T-helper 2 cell treated with Interferon-gamma antibody and Interleukin-4, amounts not matched to agents 100 ng/mL and 5 ng/mL, for 36 hours (primary cell): ENCODE measurements at regions not wholly inside any gene's neighbourhood (a gene's known extent, or its start where the extent isn't known, plus 50 kb on each side); places are given as distances from the start of the nearest gene placed in this dataset.

ENCODE experiments used
- intact Hi-C: fragments of 100-400 bp; cut with micrococcal nuclease; formaldehyde crosslinking; loops from one replicate; pipeline ENCODE4 v1.15.1; 2023

DNA sequence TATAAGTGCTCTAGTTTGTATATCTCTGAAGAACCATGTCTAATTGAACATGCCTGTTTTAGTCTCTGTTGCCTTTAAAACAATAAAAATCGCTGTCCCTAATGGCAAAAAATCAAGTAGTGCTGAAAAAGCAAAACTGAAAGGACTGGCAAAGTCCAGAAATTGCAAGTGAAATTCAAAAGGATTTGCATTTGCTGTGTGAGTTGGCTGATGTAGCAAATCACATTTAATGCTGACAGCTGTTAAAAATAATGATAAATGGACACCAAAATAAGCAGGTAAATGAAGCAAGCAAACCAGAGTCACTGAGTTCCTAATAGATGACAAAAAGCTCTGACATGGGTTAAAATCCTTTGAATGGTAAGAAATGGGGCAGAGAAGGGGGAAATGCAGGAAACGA, 874.1 kb downstream of the GRM8 start:
- intact Hi-C loops = no loop called here

DNA sequence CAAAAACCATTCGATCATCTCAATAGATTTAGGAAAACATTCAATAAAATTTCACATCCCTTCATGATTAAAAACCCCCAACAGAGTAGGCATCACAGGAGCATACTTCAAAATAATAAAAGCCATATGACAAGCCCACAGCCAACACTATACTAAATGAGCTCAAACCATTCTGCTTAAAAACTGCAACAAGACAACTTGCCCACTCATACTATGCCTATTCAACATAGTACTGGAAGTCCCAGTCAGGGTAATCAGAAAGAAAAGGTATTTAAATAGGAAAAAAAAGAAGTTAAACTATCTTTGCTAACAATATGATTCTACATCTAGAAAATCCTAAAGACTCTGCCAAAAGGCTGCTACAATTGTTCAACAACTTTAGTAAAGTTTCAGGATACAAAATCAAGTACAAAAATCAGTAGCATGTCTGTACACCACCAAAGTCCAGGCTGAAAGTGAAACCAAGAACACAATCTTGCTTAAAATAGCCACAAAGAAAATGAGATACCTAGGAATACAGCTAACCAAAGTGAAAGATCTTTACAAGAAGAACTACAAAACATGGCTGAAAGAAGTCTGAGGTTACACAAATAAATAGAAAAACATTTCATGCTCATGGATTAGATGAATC, 882.6 kb downstream of the GRM8 start:
- intact Hi-C loops = no loop called here

DNA sequence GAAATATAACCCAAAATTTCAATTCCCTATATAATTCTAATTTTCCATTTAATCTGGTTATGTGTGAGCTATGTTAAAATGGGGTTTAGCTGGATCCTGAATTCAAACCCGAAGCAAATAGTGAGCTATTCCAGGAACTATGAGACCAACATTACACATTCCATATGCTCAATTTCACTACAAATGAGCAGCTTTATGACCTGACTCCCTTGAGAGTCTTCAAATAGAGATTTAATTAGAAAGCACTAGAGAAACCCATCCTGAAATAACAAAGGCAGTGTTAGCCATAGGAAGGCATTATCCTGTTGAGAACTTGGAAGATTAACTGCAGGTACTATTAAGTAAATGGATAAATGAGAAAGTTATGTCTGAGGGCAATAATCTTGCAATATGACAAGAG, 890.0 kb downstream of the GRM8 start:
- intact Hi-C loops = no loop called here

DNA sequence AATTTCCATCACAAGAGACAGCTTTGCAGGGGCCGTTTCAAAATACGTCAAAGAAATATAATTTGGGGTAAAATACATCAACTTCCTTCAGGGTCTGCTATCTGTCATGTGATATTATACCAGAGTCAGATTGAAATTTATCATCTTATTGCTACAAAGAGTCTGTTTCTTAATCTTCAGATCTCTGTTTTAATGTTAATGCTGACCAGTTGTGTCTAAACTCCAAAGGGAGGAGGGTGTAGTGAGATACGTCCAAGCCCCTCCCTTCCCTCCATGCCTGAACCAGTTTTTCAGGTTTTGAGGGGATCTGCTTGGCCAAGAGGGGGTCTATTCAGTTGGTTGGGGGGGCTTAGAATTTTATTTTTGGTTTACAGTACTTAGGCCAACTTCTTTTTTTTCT, 891.6 kb downstream of the GRM8 start:
- intact Hi-C loops = no loop called here

DNA sequence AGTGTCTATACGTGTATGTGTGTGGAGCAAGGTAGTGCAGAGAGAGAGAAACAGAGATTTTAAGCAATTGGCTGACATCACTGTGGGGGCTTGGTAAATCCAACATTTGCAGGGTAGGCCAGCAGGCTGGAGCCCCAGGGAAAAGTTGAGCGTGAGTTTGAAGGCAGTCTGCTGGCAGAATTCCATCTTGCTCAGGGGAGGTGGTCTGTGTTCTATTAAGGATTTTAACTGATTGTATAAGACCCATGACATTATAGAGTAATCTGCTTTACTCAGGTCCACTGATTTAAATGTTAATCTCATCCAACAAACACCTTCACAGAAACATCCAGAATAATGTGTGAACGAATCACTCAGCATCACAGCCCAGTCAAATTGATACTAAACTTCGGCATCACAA, 912.9 kb downstream of the GRM8 start:
- intact Hi-C loops = no loop called here

DNA sequence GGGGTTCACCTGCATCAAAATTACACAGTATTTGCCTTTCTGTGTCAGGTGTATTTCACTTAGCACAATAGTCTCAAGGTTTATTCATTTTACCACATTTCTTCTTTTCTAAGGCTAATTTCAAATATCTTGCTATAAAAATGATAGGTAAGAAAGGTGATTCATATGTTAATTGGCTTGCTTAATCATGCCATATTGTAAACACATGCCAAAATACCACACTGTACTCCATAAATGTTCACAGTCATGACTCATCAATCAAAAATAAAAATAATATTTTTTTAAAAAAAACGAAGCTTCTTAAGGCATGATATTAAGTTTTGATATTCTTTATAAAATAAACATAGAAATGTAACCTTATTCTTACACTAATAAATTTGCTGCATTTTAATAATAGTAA, 947.1 kb downstream of the GRM8 start:
- intact Hi-C loops = no loop called here

DNA sequence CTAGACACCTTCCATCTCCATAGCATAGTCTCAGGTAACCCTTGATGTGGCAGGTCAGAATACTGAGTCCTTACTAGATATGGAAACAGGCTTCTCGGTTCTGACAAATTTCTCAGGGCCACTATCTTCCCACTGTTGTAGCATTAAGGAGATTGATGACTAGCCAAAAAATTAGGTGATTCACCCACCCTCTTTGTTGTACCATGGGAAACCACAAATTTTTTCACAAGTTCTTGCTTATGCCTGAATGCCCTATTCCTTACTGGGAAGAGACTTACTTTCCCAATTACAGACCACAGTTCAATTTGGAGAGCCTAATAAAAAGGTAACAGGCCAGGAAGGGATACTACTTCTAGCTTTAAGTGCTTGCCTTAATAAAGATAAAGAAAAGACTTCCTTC, 948.8 kb downstream of the GRM8 start:
- intact Hi-C loops = no loop called here

DNA sequence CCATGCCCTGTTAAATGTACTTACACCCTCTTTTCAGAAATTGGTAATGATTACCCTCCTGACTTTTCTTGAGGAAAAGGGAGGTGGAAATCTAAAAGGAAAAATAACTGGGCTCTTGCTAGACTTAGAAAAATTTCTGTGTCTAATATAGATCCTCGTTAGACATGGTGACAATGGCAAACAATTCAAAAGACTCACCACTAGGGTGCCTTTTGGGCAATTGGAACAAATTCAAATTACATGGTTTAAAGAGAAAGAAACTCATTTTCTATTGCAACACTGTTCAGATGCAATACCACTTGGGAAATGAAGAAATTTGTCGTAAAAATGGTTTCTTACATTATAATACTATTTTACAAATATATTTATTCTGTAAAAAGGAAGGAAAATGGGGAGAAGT, 950.1 kb downstream of the GRM8 start:
- intact Hi-C loops = no loop called here

DNA sequence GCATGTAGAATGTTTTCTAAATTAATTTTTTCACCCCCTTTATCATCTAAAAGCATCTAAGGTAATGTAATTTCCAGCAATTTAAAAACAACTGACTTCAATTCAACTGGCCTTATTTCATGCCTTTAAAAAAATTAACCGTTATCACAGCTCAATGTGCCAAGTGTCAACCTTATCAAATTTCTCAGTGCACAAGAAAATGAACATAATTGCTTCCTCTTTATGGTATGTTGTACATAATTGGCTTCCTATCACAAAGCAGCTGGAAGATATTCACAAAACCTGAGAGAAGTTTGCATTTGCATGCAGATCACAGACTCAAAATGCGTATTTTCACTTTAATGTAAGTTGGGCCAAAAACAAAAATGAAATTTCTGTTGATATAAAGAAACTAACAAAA, 966.4 kb downstream of the GRM8 start:
- intact Hi-C loops = no loop called here

DNA sequence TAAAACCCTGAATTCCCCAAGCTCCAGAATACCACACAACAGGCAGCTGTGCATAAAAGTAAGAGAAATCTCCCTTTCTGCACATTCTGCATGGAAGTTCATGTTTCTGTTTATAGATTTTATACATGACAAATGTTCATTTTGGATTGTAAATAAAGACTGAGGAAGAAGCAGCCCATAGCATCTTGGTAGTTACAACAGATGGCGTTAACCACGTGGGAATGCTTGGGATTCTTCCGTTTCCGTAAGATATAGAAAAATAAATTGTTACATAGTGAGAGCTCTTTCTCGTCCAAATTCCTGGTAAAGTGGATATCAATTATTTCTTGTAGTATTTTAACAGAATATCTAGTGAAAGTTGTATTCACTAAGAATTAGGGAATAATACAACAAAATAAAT, 1016.5 kb downstream of the GRM8 start:
- intact Hi-C loops = no loop called here

DNA sequence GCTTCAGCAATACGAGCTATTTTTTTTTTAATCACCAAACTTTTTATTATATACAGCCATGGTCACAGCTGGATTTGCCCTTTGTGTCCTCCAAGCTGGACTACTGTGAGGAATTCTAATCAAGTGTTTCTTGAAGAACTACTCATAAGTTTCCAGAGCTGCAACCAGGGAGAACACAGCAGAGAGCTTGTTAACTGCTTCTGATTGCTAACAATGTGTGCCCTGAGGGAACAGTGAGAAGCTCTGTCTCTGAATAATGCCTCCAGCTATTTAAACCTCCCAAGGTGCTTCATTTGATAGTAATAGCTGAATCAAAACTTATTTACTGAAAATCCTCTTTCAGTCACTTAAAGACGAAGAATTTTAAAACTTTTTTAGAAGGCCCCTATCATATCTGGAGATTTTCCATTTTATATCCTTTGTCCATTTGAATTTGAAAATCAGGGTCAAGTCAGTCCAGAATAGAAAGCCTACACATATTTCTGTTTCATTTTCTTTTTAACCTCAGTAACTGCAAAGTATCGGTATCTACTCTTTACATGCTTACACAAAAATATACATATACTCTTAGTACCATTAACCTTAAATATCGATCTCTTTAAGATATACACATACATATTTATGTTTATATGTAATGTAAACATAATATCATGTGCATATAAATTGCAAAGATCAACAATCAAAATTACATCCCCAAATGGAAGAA, 1024.2 kb downstream of the GRM8 start:
- intact Hi-C loops = no loop called here

DNA sequence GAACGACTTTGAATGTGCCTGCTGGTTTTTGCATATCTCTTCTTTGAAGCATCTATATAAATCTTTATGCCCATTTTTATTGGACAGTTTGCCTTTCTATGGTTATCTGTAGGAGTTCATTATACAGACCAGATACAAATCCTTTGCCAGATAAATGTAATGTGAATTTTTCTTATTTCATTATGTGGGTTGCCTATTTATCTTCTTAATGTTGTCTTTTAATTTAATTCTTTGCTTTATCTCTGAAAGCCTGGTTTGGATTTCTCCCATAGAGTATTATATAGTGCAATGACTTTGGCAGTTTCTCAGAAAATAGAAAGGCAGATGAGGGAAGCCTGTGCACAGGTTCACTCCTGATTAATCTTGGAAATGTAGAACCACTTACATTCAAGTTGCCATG, 1025.1 kb downstream of the GRM8 start:
- intact Hi-C loops = no loop called here

DNA sequence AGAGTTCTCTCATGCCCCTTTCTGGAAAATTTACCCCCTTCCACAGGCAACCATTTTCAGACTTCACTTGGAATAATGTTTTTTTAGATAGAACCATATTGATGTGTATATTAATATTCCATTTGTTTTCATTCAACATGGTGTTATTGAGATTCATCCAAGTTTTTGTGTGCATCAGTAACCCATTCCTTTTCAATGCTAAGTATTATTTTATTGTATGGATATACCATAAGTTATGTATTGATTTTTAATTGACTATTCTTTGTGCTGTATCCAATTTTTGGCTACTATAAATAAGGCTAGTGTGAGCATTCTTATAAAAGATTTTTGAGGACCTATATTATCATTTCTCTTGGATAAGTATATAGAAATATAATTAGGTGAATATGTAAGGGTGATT, 1025.7 kb downstream of the GRM8 start:
- intact Hi-C loops = no loop called here

DNA sequence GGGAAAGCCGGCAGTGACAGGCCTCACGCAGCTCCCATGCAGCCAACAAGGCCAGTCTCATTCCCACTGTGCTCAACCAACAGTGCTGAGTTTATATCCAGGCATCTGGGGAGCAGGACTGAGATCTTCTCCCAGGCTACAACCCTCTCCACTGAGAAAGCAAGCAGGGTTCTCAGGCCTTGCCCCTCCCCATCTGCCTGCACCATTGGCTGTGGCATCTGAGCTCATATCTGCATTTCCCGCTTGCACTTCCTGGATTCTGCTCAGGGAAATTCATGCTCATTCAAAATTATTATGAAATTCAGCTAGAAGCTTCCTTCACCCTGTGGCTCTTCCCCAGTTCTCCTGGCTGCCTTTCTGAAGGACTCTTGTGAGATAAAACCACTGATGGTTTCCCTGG, 1029.0 kb downstream of the GRM8 start:
- intact Hi-C loops = no loop called here

DNA sequence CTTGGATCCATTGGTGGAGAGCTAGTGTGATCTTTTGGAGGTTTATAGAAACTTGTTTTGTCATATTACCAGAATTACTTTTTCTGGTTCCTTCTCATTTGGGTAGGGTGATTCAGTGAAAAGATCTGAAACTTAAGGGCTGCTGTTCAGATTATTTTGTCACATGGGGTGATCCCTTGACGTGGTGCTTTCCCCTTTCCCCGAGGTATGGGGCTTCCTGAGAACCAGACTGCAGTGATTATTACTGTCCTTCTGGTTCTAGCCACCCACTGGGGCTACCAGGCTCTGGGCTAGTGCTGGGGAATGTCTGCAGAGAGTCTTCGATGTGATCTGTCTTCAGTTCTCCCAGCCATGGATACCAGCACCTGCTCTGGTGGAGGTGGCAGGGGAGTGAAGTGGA, 1030.0 kb downstream of the GRM8 start:
- intact Hi-C loops = no loop called here

DNA sequence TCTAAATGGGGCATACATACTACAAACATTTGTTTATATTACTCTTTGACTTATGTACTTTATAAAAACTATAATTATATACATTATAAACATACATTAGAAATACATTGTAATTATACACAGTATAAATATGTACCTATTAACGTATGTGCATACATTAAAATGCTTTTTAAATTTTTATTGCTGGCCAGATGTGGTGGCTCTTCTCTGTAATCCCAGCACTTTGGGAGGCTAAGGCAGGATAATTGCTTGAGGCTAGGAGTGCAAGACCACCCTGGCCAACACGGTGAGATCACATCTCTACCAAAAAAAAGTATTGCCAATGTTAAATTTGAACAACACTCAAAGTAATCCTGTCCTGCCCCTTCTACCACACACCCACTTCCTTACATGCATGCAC, 1037.0 kb downstream of the GRM8 start:
- intact Hi-C loops = no loop called here

DNA sequence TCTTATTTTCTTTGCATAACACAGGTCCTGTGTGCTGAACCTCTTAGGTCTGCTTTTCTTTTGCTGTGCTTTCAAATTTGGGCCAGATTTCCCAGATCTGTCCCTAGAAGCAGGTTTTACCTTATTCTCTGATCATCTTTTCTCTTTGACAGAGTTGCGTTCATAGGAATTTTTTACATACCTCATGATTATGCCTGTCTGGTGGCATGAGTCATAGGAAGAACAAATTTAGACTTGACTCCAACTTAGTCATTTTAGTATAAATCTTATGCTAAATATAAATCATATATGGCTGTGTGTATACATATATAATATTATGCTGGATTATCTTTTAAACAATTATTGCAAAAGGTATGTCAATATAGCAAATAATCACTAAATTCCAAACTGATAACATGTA, 1038.9 kb downstream of the GRM8 start:
- intact Hi-C loops = no loop called here

DNA sequence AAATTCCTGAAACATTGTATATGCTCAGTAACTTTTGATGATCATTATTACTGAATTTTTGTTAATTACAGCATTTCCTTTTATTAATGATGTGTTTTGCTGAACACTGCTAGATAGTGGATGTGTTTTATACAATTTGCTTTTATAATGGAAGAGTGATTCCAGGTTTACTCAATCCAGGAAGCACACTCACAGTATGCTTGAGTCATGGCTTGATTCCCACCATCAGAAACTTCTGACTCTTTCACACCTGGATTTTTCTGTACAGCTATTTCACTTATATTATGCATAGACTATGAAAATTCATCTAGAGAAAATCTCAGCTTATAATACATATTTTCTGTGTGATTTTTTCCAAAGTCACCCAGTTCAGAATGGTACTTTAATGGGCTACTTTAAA, 1040.9 kb downstream of the GRM8 start:
- intact Hi-C loops = no loop called here

DNA sequence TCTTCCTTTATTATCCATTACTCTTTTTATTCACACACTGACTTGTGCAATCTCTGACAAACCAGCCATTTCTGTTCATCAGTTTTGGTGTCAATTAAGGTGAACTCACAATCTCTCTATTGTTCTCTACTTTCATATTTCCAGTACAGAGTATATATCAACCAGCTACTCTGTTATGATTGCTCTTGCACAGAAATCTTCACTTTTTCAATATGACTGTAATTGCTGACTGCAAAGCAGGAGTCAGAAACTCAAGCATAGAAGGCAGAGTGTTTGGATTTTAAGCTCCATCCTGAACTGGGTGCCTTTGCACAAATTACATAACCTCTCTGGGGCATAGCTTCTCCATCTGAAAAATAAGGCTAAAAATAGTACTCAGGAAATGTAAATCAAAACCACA, 1042.0 kb downstream of the GRM8 start:
- intact Hi-C loops = no loop called here

DNA sequence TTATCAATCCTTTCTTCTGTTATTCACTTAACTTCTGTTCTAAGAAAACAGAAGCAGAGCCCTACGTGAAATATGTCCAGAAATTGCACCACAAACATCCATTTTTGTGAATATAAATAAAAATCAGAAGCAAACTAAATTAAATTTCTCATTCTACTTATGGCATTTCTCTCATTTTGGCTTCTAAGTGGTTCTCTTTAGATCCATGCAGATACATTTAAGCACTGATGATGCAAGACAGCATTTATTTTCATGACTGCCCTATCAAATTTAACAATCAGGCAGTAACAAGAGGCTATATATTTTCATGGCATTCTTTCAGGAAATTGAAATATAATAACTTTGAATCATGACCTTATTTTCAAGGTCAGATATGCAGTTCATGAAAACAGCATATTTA, 1049.6 kb downstream of the GRM8 start:
- intact Hi-C loops = no loop called here

DNA sequence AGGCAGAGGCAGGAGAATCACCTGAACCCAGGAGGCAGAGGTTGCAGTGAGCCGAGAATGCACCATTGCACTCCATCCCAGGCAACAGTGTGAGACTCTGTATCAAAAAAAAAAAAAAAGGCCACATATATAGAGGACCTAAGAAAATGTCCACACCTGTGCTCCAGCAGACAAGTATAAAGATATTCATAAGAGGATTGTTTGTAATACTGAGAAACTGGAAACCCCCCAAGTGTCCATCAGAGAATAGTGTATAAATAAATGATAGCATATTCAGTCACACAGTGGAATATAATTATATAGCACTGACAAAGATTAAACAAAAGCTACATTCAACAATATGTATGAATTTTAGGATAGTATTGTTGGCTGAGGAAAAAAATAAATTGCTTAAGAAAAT, 1050.6 kb downstream of the GRM8 start:
- intact Hi-C loops = no loop called here

DNA sequence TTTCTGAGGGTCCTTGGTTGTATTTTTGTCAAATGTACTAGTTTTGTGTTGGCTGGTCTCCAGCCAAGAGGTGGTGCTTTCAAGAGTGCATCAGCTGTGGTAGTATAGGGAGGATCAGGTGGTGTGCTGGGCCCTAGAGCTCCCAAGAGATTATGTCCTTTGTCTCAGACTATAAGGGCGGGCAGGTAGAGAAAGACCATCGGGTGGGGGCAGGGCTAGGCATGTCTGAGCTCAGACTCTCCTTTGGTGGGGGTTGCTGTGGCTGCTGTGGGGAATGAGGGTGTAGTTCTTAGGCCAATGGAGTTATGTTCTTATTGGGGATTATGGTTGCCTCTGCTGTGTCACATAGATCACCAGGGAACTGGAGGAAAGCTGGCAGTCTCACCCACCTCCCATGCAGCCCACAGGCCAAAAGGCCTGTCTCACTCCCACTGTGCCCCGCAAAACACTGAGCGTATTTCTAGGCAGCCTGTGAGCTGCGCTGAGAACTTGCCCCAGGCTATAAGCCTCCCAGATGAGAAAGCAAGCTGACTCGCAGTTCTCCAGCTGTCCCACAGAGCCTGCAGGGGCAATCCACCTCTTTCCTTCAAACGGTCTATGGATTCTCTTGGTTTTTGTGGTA, 1066.7 kb downstream of the GRM8 start:
- intact Hi-C loops = no loop called here

DNA sequence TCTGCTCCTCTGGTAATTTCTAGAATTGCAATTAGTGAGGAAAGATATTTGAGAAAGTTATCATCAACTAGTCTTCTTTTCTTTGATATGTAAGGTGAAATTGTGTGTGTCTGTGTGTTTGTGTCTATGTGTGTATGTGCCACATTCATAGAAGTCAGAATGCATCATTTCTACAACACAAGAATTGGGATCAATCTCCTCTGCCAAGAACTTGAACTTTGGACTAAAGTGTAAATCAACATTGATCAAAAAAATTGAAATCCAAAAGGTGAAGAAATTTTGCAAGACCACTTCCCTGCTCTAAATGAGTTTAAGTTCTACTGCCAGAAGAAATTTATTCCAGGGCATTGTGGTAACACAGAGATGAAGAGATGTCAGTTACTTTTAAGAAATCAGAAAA, 1072.8 kb downstream of the GRM8 start:
- intact Hi-C loops = no loop called here
